Keratinocyte (primary cell): ENCODE measurements at regions not wholly inside any gene's neighbourhood (a gene's known extent, or its start where the extent isn't known, plus 50 kb on each side); places are given as distances from the start of the nearest gene placed in this dataset.

Experiments
- DNase-seq: peaks from one replicate; pipeline ENCODE4 v3.0.0-alpha.2; 2011; ENCODE audit warnings: low read depth, missing footprints, low spot score
- FAIRE-seq: peaks from 2 replicates; lab custom pipeline; 2011; peaks lifted over from hg19 to GRCh38; lab: Jason Lieb, UNC
- H2AFZ ChIP-seq: 2 replicates; pipeline ENCODE4 v1.6.0; 2012; ENCODE audit warnings: low read length, control low read depth, inconsistent platforms; ENCODE audit not compliant: control insufficient read depth
- H3K27ac ChIP-seq: 2 replicates; pipeline ENCODE4 v1.5.1; 2011; ENCODE audit warnings: low read length; ENCODE audit not compliant: control insufficient read depth, insufficient read depth
- H3K27me3 ChIP-seq: 3 replicates; pipeline ENCODE4 v1.6.0; 2011; ENCODE audit warnings: low read length; ENCODE audit not compliant: control insufficient read depth, insufficient read depth; ENCODE audit errors: extremely low read depth
- H3K36me3 ChIP-seq, 2 experiments: 2 replicates in 1 of 2; 3 replicates in 1 of 2; pipeline ENCODE4 v1.5.1; 2011; ENCODE audit warnings: low read length in 2 of 2, mild to moderate bottlenecking in 1 of 2; ENCODE audit not compliant: control insufficient read depth in 2 of 2, insufficient read depth in 2 of 2; ENCODE audit errors: extremely low read depth in 1 of 2
- H3K4me1 ChIP-seq: 3 replicates; pipeline ENCODE4 v1.5.1; 2011; ENCODE audit warnings: low read length; ENCODE audit not compliant: control insufficient read depth, insufficient read depth; ENCODE audit errors: extremely low read depth
- H3K4me2 ChIP-seq: 3 replicates; pipeline ENCODE4 v1.6.0; 2011; ENCODE audit warnings: low read depth, low read length; ENCODE audit not compliant: control insufficient read depth, insufficient read depth; ENCODE audit errors: extremely low read depth
- H3K4me3 ChIP-seq, 3 experiments: fragments of 200-600 bp in 1 of 3; sonication (generic) in 1 of 3; 2 replicates in 2 of 3; 3 replicates in 1 of 3; pipeline ENCODE4 v1.5.1; 2011 to 2016; ENCODE audit warnings: low read length in 3 of 3, mild to moderate bottlenecking in 3 of 3, control low read depth in 2 of 3, inconsistent platforms in 1 of 3, low read depth in 1 of 3, mixed read lengths in 1 of 3, mixed run types in 1 of 3, moderate library complexity in 1 of 3; ENCODE audit not compliant: control insufficient read depth in 2 of 3, insufficient read depth in 2 of 3; ENCODE audit errors: extremely low read depth in 1 of 3
- H3K79me2 ChIP-seq: 2 replicates; pipeline ENCODE4 v1.6.0; 2012; ENCODE audit warnings: low read length; ENCODE audit not compliant: control insufficient read depth, insufficient read depth
- H3K9ac ChIP-seq: 3 replicates; pipeline ENCODE4 v1.6.0; 2011; ENCODE audit warnings: low read length; ENCODE audit not compliant: control insufficient read depth, insufficient read depth; ENCODE audit errors: extremely low read depth
- H3K9me1 ChIP-seq: 3 replicates; pipeline ENCODE4 v1.6.0; 2011; ENCODE audit warnings: low read length; ENCODE audit not compliant: control insufficient read depth, insufficient read depth; ENCODE audit errors: extremely low read depth
- H3K9me3 ChIP-seq: 2 replicates; pipeline ENCODE4 v1.5.1; 2012; ENCODE audit warnings: low read depth, low read length; ENCODE audit not compliant: control insufficient read depth
- H4K20me1 ChIP-seq: 3 replicates; pipeline ENCODE4 v1.6.0; 2011; ENCODE audit warnings: low read length; ENCODE audit not compliant: control insufficient read depth, insufficient read depth; ENCODE audit errors: extremely low read depth
- CTCF ChIP-seq, 3 experiments: IDR thresholded peaks in 1 of 3; conservative IDR thresholded peaks in 1 of 3; optimal IDR thresholded peaks in 1 of 3; 2 replicates in 2 of 3; 3 replicates in 1 of 3; pipeline versions ENCODE3 to v1.5.1; 2011; ENCODE audit warnings: low read length in 3 of 3, mild to moderate bottlenecking in 3 of 3, moderate library complexity in 2 of 3, control low read depth in 1 of 3, inconsistent platforms in 1 of 3; ENCODE audit not compliant: insufficient read depth in 2 of 3; ENCODE audit errors: extremely low read depth in 1 of 3
- EZH2 ChIP-seq: IDR thresholded peaks from one replicate; pipeline ENCODE4 v1.6.1; 2012; ENCODE audit warnings: inconsistent platforms, mild to moderate bottlenecking, low read length, moderate library complexity
- dilution Hi-C: fragments of 300-500 bp; cut with MboI; formaldehyde crosslinking; loops from one replicate; pipeline ENCODE4 v1.7.0; 2020; ENCODE audit warnings: low sequenced_read_pairs; ENCODE audit not compliant: extremely low pct_ligation_motif_present

GRCh38 chr10:44847110-44847509, 64.0 kb upstream of the TMEM72 start:
- DNase-seq (no peak), FAIRE-seq (no peak)
- TF ChIP-seq CTCF (optimal IDR thresholded peaks at IDR 0.05 in 1 of 3, IDR thresholded peaks at IDR 0.05 in 1 of 3, conservative IDR thresholded peaks at IDR 0.05 in 1 of 3; ENCODE audit: extremely low read depth in 1 of 3, insufficient read depth in 2 of 3, low read length in 3 of 3) (no peak), EZH2 (no peak)
- Histone ChIP-seq H3K27ac (no peak overlapping the region), H3K9me1 (no peaks in the 10 kb centered on the region), H3K27me3 (no peaks in the 10 kb centered on the region), H3K4me1 (no peaks in the 10 kb centered on the region), H4K20me1 (no peaks in the 10 kb centered on the region), H3K9ac (no peak overlapping the region), H3K4me3 (no peak overlapping the region), H3K79me2 (no peaks in the 10 kb centered on the region), H3K36me3 (no peaks in the 10 kb centered on the region), H2AFZ (no peak overlapping the region), H3K4me2 (no peak overlapping the region), H3K9me3 (no peaks in the 10 kb centered on the region)
- dilution Hi-C loops: no loop called here

GRCh38 chr10:44848211-44848610, 62.9 kb upstream of the TMEM72 start:
- dilution Hi-C loops: no loop called here
- FAIRE-seq (no peak), DNase-seq (no peak)
- H3K27ac ChIP-seq: no peak overlapping the region
- no peak for TF ChIP-seq EZH2
- TF ChIP-seq CTCF (optimal IDR thresholded peaks at IDR 0.05 in 1 of 3, IDR thresholded peaks at IDR 0.05 in 1 of 3, conservative IDR thresholded peaks at IDR 0.05 in 1 of 3; ENCODE audit: extremely low read depth in 1 of 3, insufficient read depth in 2 of 3, low read length in 3 of 3): no peak
- no peak overlapping the region for H3K9ac ChIP-seq
- no peak overlapping the region for H3K4me3 ChIP-seq
- H2AFZ ChIP-seq: no peak overlapping the region
- no peaks in the 10 kb centered on the region for H3K9me3 ChIP-seq
- no peaks in the 10 kb centered on the region for H3K4me1 ChIP-seq
- no peaks in the 10 kb centered on the region for H3K79me2 ChIP-seq
- no peaks in the 10 kb centered on the region for H4K20me1 ChIP-seq
- H3K9me1 ChIP-seq: no peaks in the 10 kb centered on the region
- H3K27me3 ChIP-seq: no peaks in the 10 kb centered on the region
- H3K36me3 ChIP-seq: no peaks in the 10 kb centered on the region
- no peak overlapping the region for H3K4me2 ChIP-seq
